AG10803 (cell line): ENCODE measurements at regions not wholly inside any gene's neighbourhood (a gene's known extent, or its start where the extent isn't known, plus 50 kb on each side); places are given as distances from the start of the nearest gene placed in this dataset.

ENCODE experiments used
- DNase-seq: peaks from one replicate; pipeline ENCODE4 v3.0.0; 2010; ENCODE audit warnings: low read depth
- H3K4me3 ChIP-seq: 2 replicates; pipeline ENCODE4 v1.5.1; 2011; ENCODE audit warnings: mild to moderate bottlenecking, low read length, control low read depth
- CTCF ChIP-seq: conservative IDR thresholded peaks from 2 replicates; pipeline ENCODE4 v1.5.1; 2011; ENCODE audit warnings: mild to moderate bottlenecking, low read length, control low read depth, inconsistent platforms

- no peak for DNase-seq
- TF ChIP-seq CTCF: no peak
- H3K4me3 ChIP-seq: no peak overlapping the region
Measured at GRCh38 chr10:44326474-44327030, 58.3 kb downstream of the CXCL12 start.

- no peak for DNase-seq
- no peak overlapping the region for H3K4me3 ChIP-seq
- no peak for TF ChIP-seq CTCF
Measured at GRCh38 chr10:44325596-44326307, 59.1 kb downstream of the CXCL12 start.

- H3K4me3 ChIP-seq: no peak overlapping the region
- TF ChIP-seq CTCF: no peak
- no peak for DNase-seq
Measured at GRCh38 chr10:44325157-44325556, 59.7 kb downstream of the CXCL12 start.

GRCh38 chr10:44323838-44324237 lies 61.1 kb downstream of the CXCL12 start:
- H3K4me3 ChIP-seq: no peak overlapping the region
- DNase-seq: no peak
- no peak for TF ChIP-seq CTCF

GRCh38 chr10:44322137-44322536 lies 62.8 kb downstream of the CXCL12 start:
- TF ChIP-seq CTCF: no peak
- H3K4me3 ChIP-seq: no peak overlapping the region
- DNase-seq: no peak

- DNase-seq: no peak
- H3K4me3 ChIP-seq: no peak overlapping the region
- no peak for TF ChIP-seq CTCF
Measured at GRCh38 chr10:44320756-44321155, 64.1 kb downstream of the CXCL12 start.

GRCh38 chr10:44317856-44318255 lies 67.0 kb downstream of the CXCL12 start:
- no peak overlapping the region for H3K4me3 ChIP-seq
- TF ChIP-seq CTCF: no peak
- no peak for DNase-seq
